GM18909 (cell line): ENCODE measurements at regions not wholly inside any gene's neighbourhood (a gene's known extent, or its start where the extent isn't known, plus 50 kb on each side); places are given as distances from the start of the nearest gene placed in this dataset.
"Not testable (repeated sequence)": the region's sequence is repeated elsewhere in the genome, so short reads cannot be mapped to it uniquely, and the experiment has no call there.

Experiments used
- ATAC-seq: cut with Tn5 transposase; IDR thresholded peaks from one replicate; pipeline ENCODE4 v1.9.1; 2021; ENCODE audit warnings: mild to moderate bottlenecking; ENCODE audit not compliant: unreplicated experiment, poor library complexity

DNA sequence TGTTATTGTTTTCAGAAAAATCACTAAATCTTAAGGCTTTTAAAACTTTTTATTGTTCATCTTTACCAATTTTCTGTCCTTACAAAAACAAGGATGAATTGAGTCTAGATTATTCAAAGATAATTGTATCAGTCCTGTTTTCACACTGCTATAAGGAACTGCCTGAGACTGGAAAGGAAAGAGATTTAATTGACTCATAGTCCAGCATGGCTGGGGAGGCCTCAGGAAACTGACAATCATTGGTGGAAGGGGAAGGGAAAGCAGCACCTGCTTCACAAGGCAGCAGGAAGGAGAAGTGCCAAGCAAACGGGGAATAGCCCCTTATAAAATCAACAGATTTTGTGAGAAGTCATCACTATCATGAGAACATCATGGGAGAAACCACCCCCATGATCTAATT, 455.6 kb upstream of the ZP4 start:
- no peak for ATAC-seq

DNA sequence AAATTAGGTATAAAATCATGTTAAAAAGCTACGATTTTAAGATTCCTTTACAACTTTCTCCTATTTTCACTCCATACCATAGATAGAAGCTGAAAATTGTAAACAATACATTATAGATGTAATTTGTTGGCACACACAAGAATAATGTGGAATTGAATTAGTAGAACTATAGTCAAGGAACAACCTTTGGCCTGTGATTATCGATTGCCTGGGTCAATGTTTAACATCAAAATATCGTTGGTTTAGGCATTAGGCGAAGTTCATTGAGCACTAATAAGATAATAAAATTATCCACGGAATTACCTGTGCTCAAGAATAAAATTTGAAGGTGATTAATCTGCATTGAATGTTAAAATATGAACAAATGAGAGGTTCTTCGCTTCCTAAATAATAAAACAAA, 455.1 kb upstream of the ZP4 start:
- no peak for ATAC-seq

GRCh38 chr1:238343852-238344251, 453.1 kb upstream of the ZP4 start:
- no peak for ATAC-seq

GRCh38 chr1:238341395-238341794, 450.7 kb upstream of the ZP4 start:
- no peak for ATAC-seq

- no peak for ATAC-seq
These were observed 450.3 kb upstream of the ZP4 start for GRCh38 chr1:238340989-238341388.

DNA sequence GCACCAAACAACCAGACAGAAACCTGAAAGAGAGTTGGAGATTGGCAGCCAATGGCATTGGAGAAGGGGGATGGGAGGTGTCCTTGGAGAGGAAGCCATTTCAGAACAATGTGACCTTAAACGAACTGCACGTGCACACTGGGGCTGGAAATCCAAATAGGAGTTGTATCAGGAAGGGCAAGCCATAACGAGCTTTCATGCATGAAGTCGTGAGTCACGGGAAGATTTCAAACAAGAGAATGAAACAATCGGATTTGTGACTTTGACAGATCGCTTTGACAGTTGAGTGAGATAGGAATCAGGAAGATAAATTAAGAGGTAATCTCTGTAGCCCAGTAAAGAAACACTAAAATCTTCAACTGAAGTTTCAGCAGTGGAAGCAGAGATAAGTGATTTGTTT, 445.8 kb upstream of the ZP4 start:
- no peak for ATAC-seq

GRCh38 chr1:238334170-238334569, 443.4 kb upstream of the ZP4 start:
- ATAC-seq = no peak

- ATAC-seq = no peak
These were observed 440.8 kb upstream of the ZP4 start for GRCh38 chr1:238331557-238331956.

DNA sequence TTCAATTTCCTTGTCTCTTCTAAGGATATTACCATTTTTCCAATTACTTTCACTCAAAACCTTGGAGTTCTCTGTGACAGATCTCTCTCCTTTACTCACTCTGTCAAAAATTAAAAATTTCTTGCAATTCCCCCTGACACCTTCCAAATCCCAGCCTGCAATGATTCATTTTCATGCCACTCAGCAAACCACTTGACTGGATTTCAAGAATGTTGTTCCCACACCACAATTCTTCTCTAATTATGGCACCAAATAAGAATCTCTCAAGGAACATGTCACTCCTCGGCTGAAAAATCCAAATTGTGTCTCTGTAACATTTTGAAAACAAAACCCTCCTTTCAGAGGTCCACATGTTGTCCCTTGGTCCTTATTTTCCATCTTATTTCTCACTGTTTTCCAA, 438.9 kb upstream of the ZP4 start:
- no peak for ATAC-seq

DNA sequence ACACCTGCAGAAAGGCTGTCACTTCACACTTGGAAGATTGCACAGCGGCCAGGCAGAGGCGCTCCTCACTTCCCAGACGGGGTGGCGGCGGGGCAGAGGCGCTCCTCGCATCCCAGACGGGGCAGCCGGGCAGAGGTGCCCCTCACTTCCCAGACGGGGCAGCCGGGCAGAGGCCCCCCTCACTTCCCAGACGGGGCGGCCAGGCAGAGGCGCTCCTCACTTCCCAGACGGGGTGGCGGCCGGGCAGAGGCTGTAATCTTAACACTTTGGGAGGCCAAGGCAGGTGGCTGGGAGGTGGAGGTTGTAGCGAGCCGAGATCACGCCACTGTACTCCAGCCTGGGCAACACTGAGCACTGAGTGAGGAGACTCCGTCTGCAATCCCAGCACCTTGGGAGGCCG, 436.3 kb upstream of the ZP4 start:
- ATAC-seq = not testable (repeated sequence)

DNA sequence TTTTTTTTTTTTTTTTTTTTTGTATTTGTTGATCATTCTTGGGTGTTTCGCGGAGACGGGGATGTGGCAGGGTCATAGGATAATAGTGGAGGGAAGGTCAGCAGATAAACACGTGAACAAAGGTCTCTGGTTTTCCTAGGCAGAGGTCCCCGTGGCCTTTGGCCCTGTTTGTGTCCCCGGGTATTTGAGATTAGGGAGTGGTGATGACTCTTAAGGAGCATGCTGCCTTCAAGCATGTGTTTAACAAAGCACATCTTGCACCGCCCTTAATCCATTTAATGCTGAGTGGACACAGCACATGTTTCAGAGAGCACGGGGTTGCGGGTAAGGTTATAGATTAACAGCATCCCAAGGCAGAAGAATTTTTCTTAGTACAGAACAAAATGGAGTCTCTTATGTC, 435.8 kb upstream of the ZP4 start:
- ATAC-seq = not testable (repeated sequence)

- ATAC-seq = no peak
These were observed 433.6 kb upstream of the ZP4 start for GRCh38 chr1:238324211-238324864.

GRCh38 chr1:238323490-238323889, 432.8 kb upstream of the ZP4 start:
- ATAC-seq = no peak

DNA sequence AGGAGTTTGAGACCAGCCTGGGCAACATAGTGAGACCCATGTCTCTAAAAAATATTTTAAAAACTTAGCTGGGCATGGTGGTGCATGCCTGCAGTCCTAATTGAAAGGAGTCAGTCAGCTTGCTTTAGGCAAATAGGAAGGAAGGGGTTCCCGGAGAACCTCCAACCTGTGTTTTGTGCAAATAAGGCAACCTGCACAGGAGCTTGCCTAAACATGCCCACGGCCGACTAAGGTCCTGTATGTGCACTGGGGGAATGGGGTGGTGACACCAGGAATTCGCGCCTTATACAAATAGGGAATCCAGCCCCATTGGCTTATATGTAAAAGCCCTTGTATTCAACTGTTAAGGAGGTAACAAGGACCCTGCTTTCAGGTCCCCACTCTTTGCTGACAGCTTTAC, 429.2 kb upstream of the ZP4 start:
- ATAC-seq = no peak

DNA sequence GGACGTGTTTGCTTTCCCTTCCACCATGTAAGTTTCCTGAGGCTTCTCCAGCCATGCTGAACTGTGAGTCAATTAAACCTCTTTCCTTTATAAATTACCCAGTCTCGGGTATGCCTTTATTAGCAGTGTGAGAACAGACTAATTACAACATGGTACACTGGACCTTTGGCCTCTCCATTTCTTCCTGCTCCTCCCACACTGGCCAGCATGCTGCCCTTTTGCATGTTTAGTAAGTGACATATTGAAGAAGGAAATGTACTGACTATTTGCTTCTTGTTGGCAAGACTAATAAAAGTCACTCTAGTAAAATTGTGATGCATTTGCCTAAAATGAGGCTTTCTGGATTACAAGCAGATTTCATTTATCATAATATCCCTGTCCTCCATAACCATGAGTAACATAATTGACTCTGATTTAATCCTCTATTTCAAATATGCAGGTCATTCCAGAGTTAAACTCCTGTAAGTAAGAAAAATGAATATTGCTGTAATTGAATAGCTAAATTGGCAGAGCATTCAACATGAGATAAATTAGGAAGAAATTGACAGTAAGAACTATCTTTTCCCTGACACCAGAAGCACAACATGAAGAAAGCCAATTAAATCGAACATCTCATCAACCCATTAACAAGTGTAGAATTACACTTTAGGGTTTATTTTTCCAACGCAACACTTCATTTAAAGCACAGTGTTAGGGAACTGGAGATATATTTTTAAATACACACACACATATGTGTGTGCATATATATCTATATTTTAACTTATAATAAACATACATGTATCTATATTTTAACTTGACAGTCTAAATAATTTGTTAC, 427.8 kb upstream of the ZP4 start:
- ATAC-seq = no peak

- ATAC-seq = no peak
These were observed 422.2 kb upstream of the ZP4 start for GRCh38 chr1:238312969-238313368.

GRCh38 chr1:238306411-238306810, 415.7 kb upstream of the ZP4 start:
- no peak for ATAC-seq

DNA sequence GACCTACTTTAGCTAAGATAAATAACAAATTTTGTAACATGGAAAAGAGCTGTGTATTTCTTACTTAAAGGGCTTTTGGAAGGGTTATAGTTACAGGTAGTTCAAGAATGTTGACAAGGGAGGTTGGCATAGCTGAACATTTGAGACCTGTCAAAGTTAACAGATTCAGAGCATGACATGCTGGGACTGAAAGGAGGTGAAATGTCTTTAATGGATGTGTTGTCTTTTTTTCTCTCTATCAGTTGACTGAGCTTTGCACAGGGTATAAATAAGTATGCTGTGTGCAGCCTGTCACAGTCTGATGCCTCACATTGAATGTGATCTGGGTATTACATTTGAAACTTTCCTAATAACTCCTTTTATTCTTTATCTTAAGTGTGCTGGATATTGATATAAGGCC, 411.9 kb upstream of the ZP4 start:
- ATAC-seq = no peak

DNA sequence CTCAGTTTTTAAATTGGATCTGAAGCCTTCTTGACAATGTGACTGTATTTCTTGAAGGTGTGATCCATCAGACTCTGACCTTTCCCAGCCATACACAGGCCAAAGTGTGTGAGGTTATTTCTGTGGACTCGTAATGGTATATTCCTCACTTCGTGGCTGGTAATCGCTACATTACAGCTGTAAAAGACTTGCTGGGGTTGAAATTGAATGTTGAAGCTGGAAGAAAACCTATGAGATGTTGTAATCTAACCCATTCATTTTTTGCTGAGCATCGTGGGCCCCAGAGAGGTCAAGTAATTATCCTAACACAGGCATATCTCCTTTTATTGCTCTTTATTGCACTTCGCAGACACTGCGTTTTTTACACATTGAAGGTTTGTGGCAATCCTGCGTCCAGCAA, 405.6 kb upstream of the ZP4 start:
- ATAC-seq = no peak

- ATAC-seq = no peak
These were observed 402.4 kb upstream of the ZP4 start for GRCh38 chr1:238293075-238293474.

DNA sequence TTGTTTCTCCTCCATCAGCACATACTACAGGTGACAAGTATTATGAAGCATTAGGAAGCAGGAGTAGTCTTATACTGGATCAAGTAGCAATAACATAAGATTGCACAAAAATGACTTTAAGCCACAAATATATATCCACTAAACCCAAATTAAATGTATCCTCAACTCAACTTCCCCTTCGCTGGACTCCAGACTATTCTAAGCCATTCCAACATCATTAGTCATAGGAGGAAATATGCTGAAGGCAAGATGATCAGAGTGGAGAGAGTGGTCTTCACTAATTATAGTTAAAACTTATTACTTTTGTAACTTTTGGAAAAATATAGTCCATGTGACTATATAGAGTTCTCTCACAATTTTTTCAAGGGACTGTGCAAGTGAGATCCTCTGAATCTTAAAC, 390.7 kb upstream of the ZP4 start:
- ATAC-seq = no peak
